Daoy (cell line): ENCODE measurements at regions not wholly inside any gene's neighbourhood (a gene's known extent, or its start where the extent isn't known, plus 50 kb on each side); places are given as distances from the start of the nearest gene placed in this dataset.

Experiments
- DNase-seq: peaks from one replicate; pipeline ENCODE4 v3.0.0-alpha.2; 2015; ENCODE audit warnings: low read depth

DNA sequence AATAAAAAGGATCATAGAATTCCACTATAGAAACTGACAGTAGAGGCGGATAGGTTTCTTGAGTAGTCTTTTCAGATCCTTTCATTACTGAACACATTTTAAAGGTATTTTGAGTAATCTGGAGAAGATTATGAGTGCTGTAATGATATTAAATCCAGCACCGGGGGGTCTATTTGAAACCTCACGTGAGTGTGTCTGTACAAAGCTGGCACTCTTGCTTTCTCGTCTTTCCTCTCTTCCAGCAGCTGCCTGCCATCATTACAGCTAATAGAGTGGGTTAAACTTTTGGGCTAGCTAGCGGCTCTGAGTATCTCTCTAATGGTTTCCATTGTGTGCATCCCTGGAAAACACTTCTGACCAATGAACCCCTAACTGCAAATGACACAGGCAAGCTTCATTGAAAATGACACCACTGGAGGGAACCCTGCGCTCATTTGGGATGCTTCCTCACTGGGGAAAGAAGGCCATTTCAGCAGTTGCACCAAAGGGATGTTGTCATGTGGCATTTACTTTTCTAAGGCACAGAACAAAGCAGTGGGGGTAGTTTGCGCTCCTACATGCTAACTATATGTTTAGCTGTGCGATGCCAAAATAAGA, 101.0 kb downstream of the HRH4 start:
- no peak for DNase-seq

GRCh38 chr18:24567199-24567598, 106.8 kb downstream of the HRH4 start:
- peak; percentile 88 for DNase-seq

- DNase-seq, result no peak
Observed at GRCh38 chr18:24570716-24571115, 110.3 kb downstream of the HRH4 start.

GRCh38 chr18:24582771-24583170, 122.3 kb downstream of the HRH4 start:
- no peak for DNase-seq

GRCh38 chr18:24584205-24584604, 123.8 kb downstream of the HRH4 start:
- no peak for DNase-seq

DNA sequence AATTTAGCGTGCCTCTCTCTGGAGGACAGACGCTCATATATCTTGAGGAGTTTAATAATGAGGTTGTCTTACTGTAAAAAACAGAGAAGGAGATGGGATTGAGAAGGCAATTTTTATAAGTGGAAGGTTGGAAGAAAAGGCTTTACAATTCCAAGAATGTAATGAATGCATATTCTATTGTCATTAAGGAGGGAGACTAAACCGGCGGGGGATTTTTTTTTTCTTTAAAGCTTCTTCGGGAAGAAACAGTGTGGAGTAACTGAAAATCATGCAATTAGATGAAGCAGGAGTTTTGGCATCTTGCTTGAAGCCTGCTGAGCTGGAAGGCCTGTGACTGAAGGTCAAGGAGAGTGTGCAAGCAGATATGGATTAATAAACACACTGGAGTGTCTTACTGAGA, 124.4 kb downstream of the HRH4 start:
- no peak for DNase-seq

GRCh38 chr18:24585996-24586566, 125.6 kb downstream of the HRH4 start:
- no peak for DNase-seq

GRCh38 chr18:24586662-24587360, 126.4 kb downstream of the HRH4 start:
- DNase-seq, result no peak

DNA sequence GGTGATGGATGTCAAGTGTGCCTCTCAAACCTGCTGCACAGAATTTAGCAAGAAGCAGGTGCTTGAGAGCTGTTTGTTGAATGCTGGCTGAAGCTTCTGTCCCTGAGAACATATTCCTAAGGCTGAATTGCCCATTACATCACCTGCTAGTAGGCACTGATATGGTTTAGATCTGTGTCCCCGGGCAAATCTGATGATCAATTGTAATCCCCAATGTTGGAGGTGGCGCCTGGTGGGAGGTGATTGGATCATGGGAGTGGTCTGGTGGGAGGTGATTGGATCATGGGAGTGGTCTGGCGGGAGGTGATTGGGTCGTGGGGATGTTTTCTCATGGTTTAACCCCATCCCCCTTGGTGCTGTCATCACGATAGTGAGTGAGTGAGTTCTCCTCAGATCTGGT, 128.0 kb downstream of the HRH4 start:
- DNase-seq, result no peak

DNA sequence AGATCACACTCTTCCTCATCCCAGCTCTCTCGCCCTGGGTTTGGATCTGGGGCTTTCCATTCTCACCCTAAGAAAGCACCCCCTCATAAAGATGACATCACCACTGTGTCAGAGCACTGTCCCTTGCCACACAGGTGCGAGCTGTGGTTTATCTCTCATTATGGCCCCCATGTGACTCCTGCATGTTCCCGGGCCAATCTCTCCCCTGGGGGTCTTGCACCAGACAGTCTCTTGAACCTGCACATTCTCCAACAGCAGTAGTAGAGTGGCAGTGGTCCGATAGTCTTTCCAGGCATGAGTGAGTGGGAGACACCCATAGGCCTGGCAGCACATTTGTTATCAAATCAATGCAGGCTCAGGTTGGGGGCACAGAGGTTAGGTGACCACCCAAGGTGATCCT, 130.5 kb downstream of the HRH4 start:
- DNase-seq, result no peak

DNA sequence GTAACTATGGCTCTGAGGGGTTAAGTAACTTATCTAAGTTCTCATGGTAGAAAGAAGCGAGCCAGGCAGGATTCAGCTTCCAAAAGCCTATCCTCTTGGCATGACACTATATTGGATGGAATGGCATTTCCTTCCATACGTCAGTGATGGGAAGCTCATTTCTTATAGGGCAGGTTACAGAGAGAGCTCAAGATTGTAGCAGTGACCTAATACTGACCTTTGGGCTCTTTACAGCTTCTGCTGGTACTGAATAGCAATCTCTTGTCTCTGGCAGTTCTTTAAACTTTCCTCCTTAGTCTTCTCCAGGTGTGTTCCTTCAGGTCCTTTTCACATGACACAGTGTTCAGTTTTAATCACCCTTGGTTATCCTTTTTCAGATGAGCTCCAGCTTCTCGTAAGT, 133.0 kb downstream of the HRH4 start:
- DNase-seq, result no peak

DNA sequence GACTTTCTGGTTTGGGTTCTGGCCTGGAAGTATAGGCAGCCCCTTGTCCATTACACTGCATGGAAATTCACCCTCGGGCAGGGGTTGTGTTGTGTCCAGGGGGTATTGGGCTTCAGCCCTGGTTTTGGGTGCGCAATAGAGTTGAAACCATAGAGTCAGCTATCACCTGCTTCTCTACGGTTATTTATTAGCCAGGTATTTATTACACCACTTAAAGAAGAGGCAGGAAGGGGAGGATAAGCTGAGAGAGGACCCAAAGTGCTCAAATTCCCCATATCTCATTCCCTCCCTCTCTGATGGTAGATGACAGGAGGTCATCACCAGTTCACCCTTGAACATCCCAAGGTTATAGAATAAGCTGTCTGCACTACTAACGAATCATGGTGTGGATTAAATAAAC, 133.4 kb downstream of the HRH4 start:
- no peak for DNase-seq

- no peak for DNase-seq
Observed at GRCh38 chr18:24595561-24596031, 135.2 kb downstream of the HRH4 start.

DNA sequence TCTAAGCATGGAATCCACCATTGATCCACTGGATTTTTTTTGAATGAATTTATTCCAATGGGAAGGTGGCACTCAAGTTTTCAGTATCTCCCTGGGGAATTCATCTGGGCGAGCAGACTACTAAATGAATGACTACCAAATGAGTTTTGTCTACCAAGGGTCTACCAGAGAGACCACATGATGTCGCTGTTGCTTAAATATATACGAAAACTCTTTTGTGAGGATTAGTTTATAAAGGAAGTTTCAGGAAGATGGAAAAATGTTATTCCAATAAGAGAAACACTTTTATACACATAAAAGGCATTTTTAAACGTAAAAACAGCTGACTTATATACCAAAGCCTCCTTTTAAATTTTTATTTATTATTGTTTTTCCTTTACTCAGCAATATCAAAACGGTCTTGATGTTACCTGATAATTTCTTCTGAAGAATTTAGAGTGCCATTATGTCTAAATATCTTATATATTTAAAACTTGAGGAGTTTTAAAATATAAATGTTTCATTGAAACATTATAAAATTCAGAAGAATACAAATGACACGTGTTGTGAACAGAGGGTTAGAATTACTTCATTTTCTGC, 139.7 kb downstream of the HRH4 start:
- DNase-seq, result peak; percentile 30

DNA sequence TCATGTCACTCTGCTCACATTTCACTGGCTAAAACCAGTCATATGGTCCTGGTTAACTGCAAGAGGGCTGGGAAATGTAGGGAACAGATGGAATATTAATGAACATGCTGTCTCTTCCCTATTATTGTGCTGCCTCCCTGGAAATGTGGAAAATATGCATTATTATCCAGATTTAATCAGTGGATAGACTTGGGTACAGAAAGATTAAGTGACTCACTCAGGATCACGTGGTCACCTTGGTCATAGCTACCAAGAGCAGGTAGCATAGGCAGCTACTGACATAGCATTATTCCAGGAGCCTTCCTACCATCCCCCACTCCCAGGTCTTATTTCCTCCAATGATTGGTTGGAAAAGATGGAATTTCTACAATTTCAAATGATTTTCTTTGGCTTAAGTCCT, 141.1 kb downstream of the HRH4 start:
- no peak for DNase-seq

DNA sequence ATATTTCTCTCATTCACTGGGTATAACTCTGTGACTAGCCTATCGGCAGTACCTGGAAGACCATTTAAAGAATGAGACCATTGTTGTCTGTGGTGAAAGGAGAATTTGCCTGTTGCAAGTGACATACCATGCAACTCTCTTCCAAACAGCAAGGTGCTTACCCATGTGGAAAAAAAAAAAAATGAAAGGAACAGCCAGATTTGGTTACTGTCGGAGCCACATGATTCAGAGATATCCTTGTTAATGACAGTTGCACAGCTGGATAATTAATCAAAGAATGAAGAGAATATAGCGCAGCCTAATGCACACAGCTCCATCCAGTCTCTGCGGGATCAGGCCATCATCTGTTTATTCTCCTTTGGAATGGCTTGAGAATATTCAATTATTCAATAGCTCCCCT, 141.8 kb downstream of the HRH4 start:
- DNase-seq, result no peak

GRCh38 chr18:24603151-24603550, 142.7 kb downstream of the HRH4 start:
- no peak for DNase-seq

GRCh38 chr18:24605444-24605843, 145.0 kb downstream of the HRH4 start:
- no peak for DNase-seq

DNA sequence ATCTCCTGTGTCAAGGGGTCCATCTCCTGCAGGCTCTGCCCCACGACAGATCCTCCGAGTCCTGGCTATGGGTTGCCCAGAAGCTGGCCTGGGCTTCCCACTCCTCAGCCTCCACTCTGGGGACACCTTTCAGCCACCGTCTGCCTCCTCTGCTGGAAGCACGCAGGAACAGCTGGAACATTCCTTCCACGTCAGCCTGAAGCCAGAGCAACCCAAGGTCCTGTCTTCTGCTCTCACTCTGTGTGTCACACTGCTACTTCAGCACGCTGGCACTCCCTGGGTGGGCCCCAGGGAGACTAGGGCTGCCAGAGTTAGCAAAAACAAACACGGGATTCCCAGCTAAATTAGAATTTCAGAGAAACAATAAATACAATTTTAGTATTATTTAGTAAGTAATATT, 148.8 kb downstream of the HRH4 start:
- DNase-seq, result no peak

GRCh38 chr18:24611075-24611474, 150.6 kb downstream of the HRH4 start:
- no peak for DNase-seq

DNA sequence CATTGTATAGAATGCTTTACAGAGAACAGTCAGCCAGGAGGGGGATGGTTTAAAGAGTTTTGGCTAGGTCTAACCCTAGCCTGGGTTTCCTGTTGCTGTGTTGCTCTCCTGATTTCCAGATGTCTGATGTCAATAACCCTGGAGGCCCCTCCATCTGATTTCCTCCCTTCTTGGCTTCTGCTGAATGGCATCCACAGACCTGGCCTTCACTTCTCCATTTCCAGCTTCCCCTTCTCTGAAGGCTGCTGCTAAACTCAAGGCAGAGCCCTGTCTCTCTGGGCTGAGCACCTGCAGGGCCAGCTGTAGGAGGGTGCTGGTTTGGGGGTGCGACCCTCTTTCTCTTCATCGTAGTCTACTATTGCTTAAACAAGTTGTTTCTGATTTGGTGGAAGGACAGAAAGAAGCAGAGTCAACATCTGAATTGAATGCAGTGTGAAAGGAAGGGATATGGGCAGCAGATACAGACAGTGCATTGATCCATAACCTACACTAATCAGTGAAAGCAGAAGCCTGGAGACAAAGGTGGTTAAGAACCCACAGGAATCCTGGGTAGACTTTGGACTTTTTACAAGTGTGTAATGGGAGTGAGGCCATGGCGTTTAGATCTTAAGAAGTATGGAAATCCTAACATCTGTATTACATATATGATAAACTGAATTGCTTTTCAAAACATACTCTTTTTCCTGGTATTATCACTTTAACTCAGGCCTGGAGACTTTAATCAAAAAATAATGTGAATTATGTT, 153.6 kb downstream of the HRH4 start:
- no peak for DNase-seq

DNA sequence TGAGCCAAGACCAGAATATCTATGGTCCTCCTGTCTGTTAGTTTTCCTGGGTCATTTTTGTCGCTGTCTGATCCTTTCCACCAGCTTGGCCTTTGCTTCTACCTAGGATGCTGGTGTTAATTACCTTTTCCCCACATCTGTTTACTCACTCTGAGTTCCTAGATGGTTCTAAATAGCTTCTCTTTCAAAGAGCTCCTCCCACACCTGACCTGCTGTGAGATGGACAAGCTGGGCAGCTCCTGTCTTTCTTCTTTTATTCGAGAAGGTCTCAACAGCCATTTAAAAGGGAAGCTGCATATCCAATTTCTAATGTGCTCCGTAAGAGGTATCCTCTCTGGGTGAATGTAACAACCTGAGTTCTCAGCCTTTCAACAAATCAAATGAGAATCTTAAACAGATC, 156.2 kb downstream of the HRH4 start:
- no peak for DNase-seq
